C4-2B (cell line): ENCODE measurements at regions not wholly inside any gene's neighbourhood (a gene's known extent, or its start where the extent isn't known, plus 50 kb on each side); places are given as distances from the start of the nearest gene placed in this dataset.

Experiments used
- CTCF ChIP-seq: fragments of 450-650 bp; conservative IDR thresholded peaks from 2 replicates; pipeline ENCODE4 v1.5.1; 2017; ENCODE audit warnings: mild to moderate bottlenecking
- ZFX ChIP-seq: fragments of 450-650 bp; IDR thresholded peaks from 2 replicates; pipeline ENCODE4 v1.6.1; 2017

DNA sequence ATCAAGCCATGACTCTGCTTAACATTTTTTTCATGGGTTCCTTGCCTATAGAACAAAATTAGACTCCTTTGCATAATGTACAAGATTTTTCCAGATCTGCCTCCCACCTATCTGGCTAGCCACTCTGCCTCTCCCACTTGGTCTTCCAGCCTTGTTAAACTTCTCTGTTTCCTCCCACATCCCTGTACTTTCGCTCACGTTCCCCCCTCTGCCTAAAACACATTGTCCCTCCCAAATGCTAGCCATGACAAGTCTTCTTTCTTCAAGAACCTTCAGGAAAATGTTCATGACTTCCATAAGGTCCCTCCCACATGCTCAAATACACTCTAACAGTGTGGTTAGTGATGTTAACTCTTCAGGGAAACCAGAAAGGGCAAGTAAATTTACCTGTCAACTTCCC lies 214.6 kb downstream of the ADGRA3 start:
- TF ChIP-seq CTCF: no peak
- TF ChIP-seq ZFX: no peak
